Endodermal cell (in vitro differentiated cells): ENCODE measurements at regions not wholly inside any gene's neighbourhood (a gene's known extent, or its start where the extent isn't known, plus 50 kb on each side); places are given as distances from the start of the nearest gene placed in this dataset.
A peak's percentile ranks its signal among the peaks of the same experiment; 100 is the strongest.

Experiments
- DNase-seq: peaks from one replicate; pipeline ENCODE4 v3.0.0-alpha.2; 2017
- H3K27ac ChIP-seq: 2 replicates; pipeline ENCODE4 v1.5.1; 2013; ENCODE audit warnings: mild to moderate bottlenecking, low read depth, low read length, moderate library complexity
- H3K27me3 ChIP-seq: 2 replicates; pipeline ENCODE4 v1.6.1; 2013; ENCODE audit warnings: mild to moderate bottlenecking, low read length, moderate library complexity; ENCODE audit not compliant: insufficient read depth, control insufficient read depth, poor library complexity, severe bottlenecking
- H3K36me3 ChIP-seq: 2 replicates; pipeline ENCODE4 v1.7.0; 2013; ENCODE audit warnings: mild to moderate bottlenecking, low read length, moderate library complexity; ENCODE audit not compliant: control insufficient read depth, insufficient read depth
- H3K4me1 ChIP-seq: one replicate; pipeline ENCODE4 v1.7.0; 2013; ENCODE audit warnings: low read length; ENCODE audit not compliant: control insufficient read depth, insufficient read depth
- H3K4me3 ChIP-seq: 2 replicates; pipeline ENCODE4 v1.5.1; 2013; ENCODE audit warnings: mild to moderate bottlenecking, low read length, moderate library complexity
- H3K9ac ChIP-seq: 2 replicates; pipeline ENCODE4 v1.6.1; 2013; ENCODE audit warnings: mild to moderate bottlenecking, low read length, moderate library complexity; ENCODE audit not compliant: poor library complexity, severe bottlenecking; ENCODE audit errors: extremely low read depth
- H3K9me3 ChIP-seq: 2 replicates; pipeline ENCODE4 v1.6.1; 2013; ENCODE audit warnings: mild to moderate bottlenecking, low read length, moderate library complexity; ENCODE audit not compliant: control insufficient read depth
- H3K27ac Mint-ChIP-seq: 2 replicates; pipeline ENCODE4 v1.8.0; 2020; ENCODE audit warnings: mixed read lengths
- H3K27me3 Mint-ChIP-seq: 2 replicates; pipeline ENCODE4 v1.8.0; 2021; ENCODE audit warnings: mild to moderate bottlenecking, mixed read lengths; ENCODE audit not compliant: insufficient read depth
- H3K36me3 Mint-ChIP-seq: 2 replicates; pipeline ENCODE4 v1.8.0; 2020; ENCODE audit warnings: low read depth, mixed read lengths
- H3K4me1 Mint-ChIP-seq: 2 replicates; pipeline ENCODE4 v1.8.0; 2020; ENCODE audit warnings: mixed read lengths
- H3K4me3 Mint-ChIP-seq: 2 replicates; pipeline ENCODE4 v1.8.0; 2020; ENCODE audit warnings: mild to moderate bottlenecking, moderate library complexity, mixed read lengths
- H3K9me3 Mint-ChIP-seq: 2 replicates; pipeline ENCODE4 v1.8.0; 2020; ENCODE audit warnings: mild to moderate bottlenecking, mixed read lengths
- WGBS, 2 experiments: methylation state at CpG; one replicate each; pipeline versions ENCODE4 v1.1.5 to v1.1.7; 2013; ENCODE audit warnings: missing lambda C conversion rate in 2 of 2, mixed read lengths in 1 of 2; ENCODE audit not compliant: insufficient coverage in 1 of 2, insufficient read length in 1 of 2; 5-methylcytosine and 5-hydroxymethylcytosine counted together
- TF ChIP-seq, protein P1 (sequence below): fragments of 200-600 bp; sonication (generic); conservative IDR thresholded peaks from 2 replicates; pipeline ENCODE4 v1.5.0; 2021; ENCODE audit warnings: antibody characterized with exemption, mild to moderate bottlenecking

DNA sequence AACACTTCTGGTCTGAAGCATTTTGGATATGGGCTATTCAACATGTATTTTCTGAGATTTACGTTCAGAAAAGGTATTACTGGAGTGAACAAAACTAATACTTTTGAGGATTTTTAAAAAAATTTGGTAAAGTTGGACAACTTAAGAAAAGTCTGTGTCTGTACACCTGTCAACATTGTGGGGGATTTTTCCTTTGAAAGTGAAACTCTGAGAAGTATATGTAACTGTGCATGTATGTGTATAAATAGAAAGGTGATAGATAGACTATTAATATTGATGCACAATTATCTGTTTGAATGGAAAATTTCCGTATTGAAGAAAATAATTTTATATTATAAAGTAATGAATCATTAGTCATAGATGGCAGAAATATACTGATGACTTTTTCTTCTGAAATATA, 312.8 kb upstream of the MDGA2 start:
- DNase-seq: no peak

DNA sequence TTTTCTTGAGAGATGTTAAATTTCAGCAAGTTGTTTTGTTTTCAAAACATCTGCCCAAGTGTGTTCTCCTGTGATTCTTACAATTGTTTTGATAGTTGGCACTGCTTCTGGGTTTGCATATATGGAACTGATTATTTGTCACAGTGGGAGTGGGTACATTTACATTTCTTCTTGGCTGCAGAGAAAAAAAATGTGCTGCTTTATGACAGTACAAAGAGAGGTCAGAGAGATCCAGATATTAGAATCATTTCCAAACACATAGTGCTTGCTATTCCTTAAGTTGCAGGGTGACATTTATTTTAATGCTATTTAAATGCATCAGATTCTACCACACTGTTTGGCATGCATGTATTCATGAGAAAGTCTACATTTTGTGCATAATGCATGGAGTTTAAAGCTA, 303.5 kb upstream of the MDGA2 start:
- Histone ChIP-seq H3K27me3 (no peaks in the 10 kb centered on the region), H3K9ac (no peak overlapping the region), H3K36me3 (no peaks in the 10 kb centered on the region), H3K4me3 (no peak overlapping the region), H3K9me3 (no peaks in the 10 kb centered on the region), H3K4me1 (peaks cover 7% of the 10 kb centered on the region), H3K27ac (no peak overlapping the region)
- Mint-ChIP-seq H3K27ac (no peak overlapping the region), H3K36me3 (no peaks in the 10 kb centered on the region), H3K4me1 (peaks cover 38% of the 10 kb centered on the region), H3K9me3 (no peaks in the 10 kb centered on the region), H3K4me3 (no peak overlapping the region), H3K27me3 (no peaks in the 10 kb centered on the region)
- TF ChIP-seq, protein P1, sequence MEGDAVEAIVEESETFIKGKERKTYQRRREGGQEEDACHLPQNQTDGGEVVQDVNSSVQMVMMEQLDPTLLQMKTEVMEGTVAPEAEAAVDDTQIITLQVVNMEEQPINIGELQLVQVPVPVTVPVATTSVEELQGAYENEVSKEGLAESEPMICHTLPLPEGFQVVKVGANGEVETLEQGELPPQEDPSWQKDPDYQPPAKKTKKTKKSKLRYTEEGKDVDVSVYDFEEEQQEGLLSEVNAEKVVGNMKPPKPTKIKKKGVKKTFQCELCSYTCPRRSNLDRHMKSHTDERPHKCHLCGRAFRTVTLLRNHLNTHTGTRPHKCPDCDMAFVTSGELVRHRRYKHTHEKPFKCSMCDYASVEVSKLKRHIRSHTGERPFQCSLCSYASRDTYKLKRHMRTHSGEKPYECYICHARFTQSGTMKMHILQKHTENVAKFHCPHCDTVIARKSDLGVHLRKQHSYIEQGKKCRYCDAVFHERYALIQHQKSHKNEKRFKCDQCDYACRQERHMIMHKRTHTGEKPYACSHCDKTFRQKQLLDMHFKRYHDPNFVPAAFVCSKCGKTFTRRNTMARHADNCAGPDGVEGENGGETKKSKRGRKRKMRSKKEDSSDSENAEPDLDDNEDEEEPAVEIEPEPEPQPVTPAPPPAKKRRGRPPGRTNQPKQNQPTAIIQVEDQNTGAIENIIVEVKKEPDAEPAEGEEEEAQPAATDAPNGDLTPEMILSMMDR: no peak
- no peak for DNase-seq

More for the DNA sequence above, 312.8 kb upstream of the MDGA2 start:
- Histone ChIP-seq H3K4me1 (no peaks in the 10 kb centered on the region), H3K4me3 (no peak overlapping the region), H3K36me3 (no peaks in the 10 kb centered on the region), H3K9ac (no peak overlapping the region), H3K9me3 (no peaks in the 10 kb centered on the region), H3K27ac (no peak overlapping the region), H3K27me3 (no peaks in the 10 kb centered on the region)
- H3K27me3 Mint-ChIP-seq: no peaks in the 10 kb centered on the region
- TF ChIP-seq, protein P1: no peak
- no peaks in the 10 kb centered on the region for H3K9me3 Mint-ChIP-seq
- H3K36me3 Mint-ChIP-seq: no peaks in the 10 kb centered on the region
- 83 to 100% methylated on average over 1 of the region's 2 CpGs for WGBS, 2 experiments
- H3K4me1 Mint-ChIP-seq: no peaks in the 10 kb centered on the region
- no peak overlapping the region for H3K27ac Mint-ChIP-seq
- H3K4me3 Mint-ChIP-seq: no peak overlapping the region

DNA sequence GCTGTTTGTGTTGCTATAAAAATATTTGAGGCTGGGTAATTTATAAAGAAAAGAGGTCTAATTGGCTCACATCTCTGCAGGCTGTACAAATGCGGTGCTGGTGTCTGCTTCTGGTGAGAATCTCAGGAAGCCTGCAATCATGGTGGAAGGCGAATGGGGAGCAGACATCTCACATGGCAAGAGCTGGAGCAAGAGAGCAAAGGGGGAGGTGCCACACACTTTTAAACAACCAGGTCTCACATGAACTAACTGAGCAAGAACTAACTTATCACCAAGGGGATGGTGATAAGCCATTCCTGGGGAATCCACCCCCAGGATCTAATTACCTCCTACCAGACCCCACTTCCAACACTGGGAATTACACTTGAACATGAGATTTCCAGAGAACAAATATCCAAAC, 300.7 kb upstream of the MDGA2 start:
- TF ChIP-seq, protein P1: no peak
- Mint-ChIP-seq H3K27ac (no peak overlapping the region), H3K27me3 (peaks cover 12% of the 10 kb centered on the region), H3K36me3 (no peaks in the 10 kb centered on the region), H3K9me3 (peaks cover 9% of the 10 kb centered on the region), H3K4me1 (peaks cover 38% of the 10 kb centered on the region), H3K4me3 (no peak overlapping the region)
- peak; percentile 55 for DNase-seq
- Histone ChIP-seq H3K4me1 (peaks cover 7% of the 10 kb centered on the region), H3K9me3 (no peaks in the 10 kb centered on the region), H3K36me3 (no peaks in the 10 kb centered on the region), H3K27ac (no peak overlapping the region), H3K4me3 (no peak overlapping the region), H3K9ac (no peak overlapping the region), H3K27me3 (no peaks in the 10 kb centered on the region)
- WGBS, 2 experiments: 60 to 84% methylated on average over 1 to 2 of the region's 2 CpGs
